ENCODE measurements at regions not wholly inside any gene's neighbourhood (a gene's known extent, or its start where the extent isn't known, plus 50 kb on each side); places are given as distances from the start of the nearest gene placed in this dataset.
A peak's percentile ranks its signal among the peaks of the same experiment; 100 is the strongest.
"Not testable (repeated sequence)": the region's sequence is repeated elsewhere in the genome, so short reads cannot be mapped to it uniquely, and the experiment has no call there.

DNA sequence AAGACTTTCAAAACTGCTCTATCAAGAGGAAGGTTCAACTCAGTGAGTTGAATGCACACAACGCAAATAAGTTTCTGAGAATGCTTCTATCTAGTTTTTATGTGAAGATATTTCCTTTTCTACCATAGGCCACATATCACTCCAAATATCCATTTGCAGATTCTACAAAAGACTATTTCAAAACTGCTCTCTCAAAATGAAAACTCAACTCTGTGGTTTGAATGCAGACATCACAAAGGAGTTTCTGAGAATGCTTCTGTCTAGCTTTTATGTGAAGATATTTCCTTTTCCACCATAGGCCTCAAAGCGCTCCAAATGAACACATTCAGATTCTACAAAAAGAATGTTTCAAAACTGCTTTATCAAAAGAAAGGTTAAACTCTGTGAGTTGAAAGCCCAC, 1093.1 kb upstream of the DEFB115 start:
- not testable (repeated sequence) for DNase-seq (ENCODE audit: low read depth in 2 of 3, low spot score in 1 of 3)

DNA sequence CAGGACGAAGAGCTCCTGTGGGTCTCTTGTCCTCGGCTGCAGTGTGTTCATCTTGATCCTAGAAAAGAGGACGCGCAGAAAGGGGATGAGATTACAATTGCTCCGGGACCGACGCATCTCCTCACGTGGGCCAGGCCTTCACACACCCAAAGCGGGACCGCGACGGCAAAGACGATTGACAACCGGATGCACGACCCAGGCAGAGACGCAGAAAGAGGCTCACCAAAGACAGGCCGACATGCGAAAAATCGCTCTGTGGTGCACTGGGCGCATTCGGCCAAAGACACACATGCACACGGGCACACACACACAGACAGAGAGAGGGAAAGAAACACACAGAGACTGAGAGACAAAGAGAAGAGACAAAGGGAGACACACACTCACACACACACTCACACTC, 1089.9 kb upstream of the DEFB115 start:
- DNase-seq (ENCODE audit: low read depth in 2 of 3, low spot score in 1 of 3), result no peak

DNA sequence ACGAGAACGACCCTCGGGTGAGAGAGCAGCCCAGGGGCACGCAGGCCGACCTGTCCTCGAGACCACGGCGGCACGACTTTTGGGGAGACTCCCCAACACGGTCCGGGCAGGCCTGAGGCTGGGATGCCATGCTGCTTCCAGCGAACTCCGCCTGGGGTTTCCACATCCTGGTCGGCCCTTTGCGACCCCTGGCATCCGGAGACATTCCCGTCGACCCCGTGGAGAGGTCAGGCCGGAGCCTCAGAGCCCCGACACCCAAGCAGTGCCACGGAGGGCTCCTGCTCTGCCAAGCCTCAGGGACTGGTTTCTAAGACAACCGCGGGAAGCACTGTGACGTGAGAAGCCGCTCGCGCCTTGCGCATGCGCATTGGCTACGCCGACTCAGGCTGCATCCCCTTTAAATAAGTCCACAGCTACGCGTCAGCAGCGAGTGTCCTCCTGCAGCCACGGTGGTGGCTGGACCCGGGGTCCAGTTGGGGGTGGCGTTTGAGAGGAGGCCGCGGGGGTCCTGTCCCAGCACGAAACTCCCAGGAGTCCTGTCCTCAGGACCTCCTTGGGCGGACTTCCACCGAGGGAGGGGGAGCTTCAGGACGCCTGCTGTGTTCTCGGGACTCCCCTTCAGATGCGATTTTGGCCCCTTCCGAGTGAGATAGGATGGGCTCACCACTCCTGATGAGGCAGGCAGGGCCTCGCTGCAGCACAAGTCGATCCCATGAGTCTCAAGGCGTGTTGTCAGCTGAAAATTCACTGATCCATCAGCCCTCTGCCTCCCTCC, 1089.3 kb upstream of the DEFB115 start:
- peak in 1 of 3 donors; percentile 18 for DNase-seq (ENCODE audit: low read depth in 2 of 3, low spot score in 1 of 3)

DNA sequence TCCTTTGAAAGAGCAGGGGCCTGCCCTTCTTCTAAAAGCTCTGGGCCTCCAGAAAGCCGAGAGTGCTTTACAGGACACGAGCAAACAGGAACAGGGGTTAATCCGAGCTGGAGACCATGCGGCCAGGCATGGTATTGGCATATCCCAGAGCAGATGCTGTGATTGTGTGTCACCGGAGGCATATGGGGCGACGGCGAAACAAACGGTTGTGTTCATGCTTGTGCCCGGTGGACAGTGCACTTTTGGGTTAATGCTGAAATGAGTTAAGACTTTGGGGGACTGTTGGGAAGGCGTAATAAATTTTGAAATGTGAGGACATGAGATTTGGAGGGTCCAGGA, 1088.7 kb upstream of the DEFB115 start:
- no peak for DNase-seq (ENCODE audit: low read depth in 2 of 3, low spot score in 1 of 3)

DNA sequence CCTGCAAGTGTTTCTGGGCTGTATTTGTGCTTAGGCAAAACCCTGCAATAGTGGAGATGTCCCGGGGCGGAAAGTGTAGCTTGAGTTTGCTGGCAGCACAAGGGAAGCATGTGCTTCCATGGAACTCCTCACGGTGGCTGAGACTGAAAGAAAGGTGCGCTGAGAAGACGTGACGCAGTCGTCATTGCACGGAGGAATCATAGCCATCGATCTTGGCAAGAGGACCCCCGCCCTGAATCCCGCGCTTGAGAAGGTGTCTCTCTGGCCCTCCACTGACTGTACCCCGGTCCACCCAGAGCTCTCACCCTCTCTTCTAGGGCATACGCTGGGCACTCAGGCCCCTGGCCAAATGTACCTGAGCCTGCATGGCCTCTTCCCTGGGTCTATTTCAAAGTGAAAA, 1081.8 kb upstream of the DEFB115 start:
- DNase-seq (ENCODE audit: low read depth in 2 of 3, low spot score in 1 of 3), result no peak

DNA sequence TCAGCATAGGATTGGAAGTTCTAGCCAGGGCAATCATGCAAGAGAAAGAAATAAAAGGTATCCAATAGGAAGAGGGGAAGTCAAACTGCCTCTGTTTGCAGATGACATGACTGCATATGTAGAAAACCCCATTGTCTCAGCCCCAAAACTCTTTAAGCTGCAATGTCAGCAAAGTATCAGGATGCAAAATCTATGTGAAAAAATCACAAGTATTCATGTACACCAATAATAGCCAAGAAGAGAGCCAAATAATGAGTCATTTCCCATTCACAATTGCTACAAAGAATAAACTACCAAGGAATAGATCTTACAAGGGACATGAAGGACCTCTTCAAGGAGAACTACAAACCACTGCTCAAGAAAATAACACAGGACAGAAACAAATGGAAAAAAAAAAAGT, 1074.3 kb upstream of the DEFB115 start:
- DNase-seq (ENCODE audit: low read depth in 2 of 3, low spot score in 1 of 3), result not testable (repeated sequence)

DNA sequence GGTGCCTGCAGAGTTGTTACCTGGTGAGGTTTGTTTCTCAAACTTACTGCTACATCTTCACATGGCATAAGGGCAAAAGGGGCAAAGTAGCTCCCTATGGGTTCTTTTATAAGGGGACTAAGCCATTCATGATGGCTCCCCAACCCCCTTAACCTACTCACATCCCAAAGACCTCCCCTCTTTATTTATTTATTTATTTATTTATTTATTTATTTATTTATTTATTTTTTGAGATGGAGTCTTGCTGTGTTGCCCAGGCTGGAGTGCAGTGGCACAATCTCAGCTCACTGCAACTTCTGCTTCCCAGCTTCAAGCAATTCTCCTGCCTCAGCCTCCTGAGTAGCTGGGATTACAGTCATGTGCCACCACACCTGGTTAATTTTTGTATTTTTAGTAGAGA, 1065.7 kb upstream of the DEFB115 start:
- DNase-seq (ENCODE audit: low read depth in 2 of 3, low spot score in 1 of 3), result not testable (repeated sequence)

DNA sequence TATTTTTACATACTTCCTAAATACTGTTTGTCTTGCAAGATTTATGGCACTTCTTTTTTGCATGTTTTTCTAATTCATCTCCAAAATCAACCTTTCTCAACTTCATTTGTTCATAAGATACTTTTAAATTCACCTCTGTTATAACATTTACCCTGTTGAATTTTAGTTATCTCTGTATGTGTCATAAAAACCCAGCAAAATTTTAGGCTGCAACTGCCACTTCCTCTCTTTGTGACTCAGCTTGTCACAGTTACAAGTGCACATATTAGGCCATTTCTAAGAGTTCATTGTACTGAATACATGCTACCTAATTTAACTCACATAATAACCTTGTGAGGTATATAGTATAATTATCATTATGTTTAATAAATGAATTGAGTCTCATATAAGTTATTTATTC, 1023.0 kb upstream of the DEFB115 start:
- DNase-seq (ENCODE audit: low read depth in 2 of 3, low spot score in 1 of 3), result not testable (repeated sequence)

DNA sequence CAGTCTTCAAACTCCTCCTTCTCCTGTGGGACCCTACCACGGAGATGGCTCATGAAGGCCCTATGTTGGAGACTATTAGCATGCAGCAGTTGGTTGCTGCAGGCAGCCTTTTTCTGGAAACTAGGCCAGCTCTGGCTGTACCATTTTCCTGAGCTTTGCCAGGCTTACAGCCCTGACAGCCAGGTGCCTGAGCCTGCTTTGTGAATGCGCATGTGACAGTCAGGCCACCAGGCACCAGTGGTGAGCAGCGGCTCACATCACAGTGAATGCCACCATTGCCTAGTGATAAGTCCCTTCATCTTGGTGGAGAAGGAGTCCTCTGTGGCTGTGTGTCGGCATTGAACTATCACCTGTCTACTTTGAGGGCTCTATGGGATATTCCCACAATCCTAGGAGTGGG, 982.4 kb upstream of the DEFB115 start:
- DNase-seq (ENCODE audit: low read depth in 2 of 3, low spot score in 1 of 3), result not testable (repeated sequence)

DNA sequence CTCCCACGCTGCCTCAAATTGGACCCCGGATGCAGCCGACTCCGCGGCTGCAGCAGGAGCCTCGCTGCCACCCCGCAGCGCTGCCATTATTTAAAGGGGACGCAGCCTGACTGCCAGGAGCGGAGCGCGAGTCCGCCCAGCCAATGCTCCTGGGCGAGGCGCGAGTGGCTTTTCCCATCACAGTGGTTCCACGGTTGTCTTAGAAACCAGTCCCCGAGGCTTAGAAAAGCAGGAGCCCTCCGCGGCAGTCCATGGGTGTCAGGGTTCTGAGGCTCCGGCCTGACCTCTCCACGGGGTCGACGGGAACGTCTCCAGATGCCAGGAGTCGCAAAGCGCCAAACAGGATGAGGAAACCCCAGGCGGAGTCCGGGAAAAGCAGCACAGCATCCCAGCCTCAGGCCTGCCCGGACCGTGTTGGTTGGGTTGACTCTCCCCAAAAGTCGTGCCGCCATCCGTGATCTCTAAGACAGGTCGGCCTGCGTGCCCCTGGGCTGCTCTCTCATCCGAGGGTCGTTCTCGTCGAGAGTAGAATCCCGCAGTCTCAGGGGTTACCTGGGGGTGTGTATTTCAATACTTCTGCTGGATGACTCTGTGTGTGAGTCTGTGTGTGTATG, 975.8 kb upstream of the DEFB115 start:
- no peak for DNase-seq (ENCODE audit: low read depth in 2 of 3, low spot score in 1 of 3)

DNA sequence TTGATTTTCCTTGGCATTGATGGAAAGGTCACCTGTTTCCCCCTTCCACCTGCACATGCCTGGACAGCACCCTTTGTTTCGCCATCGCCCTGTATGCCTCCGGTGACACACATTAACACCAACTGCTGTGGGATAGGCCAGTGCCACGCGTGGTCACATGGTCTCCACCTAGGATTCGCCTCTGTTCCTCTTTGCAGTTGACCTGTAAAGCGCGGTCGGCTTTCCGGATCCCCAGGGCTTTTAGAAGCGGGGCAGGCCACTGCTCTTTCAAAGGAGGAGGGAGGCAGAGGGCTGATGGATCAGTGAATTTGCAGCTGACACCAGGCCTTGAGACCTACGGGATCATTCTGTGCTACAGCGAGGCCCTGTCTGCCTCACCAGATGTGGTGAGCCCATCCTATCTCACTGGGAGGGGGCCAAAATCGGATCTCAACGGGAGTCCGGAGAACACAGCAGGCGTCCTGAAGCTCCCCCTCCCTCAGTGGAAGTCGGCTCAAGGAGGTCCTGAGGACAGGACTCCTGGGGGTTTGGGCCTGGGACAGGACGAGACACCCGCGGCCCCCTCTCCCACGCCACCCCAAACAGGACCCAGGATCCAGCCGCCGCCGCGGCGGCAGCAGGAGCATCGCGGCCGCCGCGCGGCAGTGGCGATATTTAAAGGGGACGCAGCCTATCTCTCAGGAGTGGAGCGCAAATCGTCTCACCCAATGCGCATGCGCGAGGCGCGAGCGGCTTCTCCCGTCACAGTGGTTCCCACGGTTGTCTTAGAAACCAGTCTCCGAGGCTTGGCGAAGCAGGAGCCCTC, 973.8 kb upstream of the DEFB115 start:
- peak; percentile 21 to 76 (median 76) for DNase-seq (ENCODE audit: low read depth in 2 of 3, low spot score in 1 of 3)

DNA sequence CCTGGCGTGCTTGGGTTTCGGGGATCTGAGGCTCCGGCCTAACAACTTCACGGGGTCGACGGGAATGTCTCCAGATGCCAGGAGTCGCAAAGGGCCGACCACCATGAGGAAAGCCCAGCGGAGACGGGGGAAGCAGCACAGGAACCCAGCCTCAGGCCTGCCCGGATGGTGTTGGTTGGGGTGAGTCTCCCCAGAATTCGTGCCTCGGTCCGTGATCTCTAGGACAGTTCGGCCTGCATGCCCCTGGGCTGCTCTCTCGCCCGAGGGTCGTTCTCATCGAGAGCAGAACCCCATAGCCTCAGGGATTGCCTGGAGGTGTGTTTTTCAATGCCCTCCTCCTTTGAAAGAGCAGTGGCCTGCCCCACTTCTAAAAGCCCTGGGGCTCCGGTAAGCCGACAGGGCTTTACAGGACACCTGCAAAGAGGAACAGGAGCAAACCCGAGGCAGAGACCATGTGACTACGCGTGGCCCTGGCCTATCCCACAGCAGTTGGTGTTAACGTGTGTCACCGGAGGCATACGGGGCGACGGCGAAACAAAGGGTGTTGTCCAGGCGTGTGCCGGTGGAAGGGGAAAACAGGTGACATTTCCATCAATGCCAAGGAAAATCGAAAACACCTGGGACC, 973.1 kb upstream of the DEFB115 start:
- no peak for DNase-seq (ENCODE audit: low read depth in 2 of 3, low spot score in 1 of 3)

DNA sequence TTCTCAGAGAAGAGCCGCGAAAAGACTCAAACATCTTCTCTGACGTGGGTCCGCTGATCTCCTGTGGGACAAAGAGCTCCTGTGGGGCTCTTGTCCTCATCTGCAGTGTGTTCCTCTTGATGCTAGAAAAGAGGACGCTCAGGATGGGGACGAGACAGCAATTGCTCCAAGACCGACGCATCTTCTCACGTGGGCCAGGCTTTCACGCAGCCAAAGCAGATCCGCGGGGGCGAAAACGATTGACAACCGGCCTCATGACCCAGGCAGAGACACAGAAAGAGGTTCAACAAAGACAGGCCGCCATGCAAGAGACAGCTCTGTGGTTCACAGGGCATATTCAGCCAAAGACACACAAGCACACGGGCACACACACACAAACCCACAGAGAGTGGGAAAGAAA, 971.8 kb upstream of the DEFB115 start:
- no peak for DNase-seq (ENCODE audit: low read depth in 2 of 3, low spot score in 1 of 3)

DNA sequence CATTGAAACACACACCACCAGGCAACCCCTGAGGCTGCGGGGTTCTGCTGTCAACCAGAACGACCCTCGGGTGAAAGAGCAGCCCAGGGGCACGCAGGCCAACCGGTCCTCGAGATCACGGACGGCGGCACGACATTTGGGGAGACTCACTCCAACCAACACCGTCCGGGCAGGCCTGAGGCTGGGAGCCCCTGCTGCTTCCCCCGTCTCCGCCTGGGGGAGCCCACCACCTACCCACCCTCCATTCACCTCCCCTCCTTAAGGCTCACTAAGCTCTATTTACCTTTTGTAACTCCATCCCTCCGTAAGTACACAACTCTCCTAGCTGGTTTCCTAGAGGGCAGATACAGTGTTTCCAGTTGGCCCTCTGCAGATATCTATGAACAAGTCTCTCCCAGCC, 971.3 kb upstream of the DEFB115 start:
- no peak for DNase-seq (ENCODE audit: low read depth in 2 of 3, low spot score in 1 of 3)

DNA sequence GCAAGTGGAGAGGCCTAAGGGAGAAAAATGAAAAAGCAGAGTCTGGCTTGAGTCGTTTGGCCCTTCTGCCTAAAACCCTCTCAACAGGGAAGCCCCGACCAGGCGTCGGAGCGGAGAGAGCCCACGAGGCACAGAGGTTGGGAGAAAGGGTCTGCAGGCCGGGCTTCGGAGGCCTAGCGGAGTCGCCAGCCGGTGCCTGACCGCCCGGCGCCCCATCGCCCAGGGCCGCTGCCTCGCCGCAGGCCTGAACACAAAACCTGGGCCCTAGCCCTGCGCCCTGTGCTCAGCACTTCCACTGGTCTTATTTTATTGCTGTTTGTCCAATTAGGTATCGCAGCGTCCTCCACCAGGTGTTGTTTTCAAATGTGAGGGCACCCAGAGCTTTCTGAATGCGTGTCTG, 970.0 kb upstream of the DEFB115 start:
- not testable (repeated sequence) for DNase-seq (ENCODE audit: low read depth in 2 of 3, low spot score in 1 of 3)

DNA sequence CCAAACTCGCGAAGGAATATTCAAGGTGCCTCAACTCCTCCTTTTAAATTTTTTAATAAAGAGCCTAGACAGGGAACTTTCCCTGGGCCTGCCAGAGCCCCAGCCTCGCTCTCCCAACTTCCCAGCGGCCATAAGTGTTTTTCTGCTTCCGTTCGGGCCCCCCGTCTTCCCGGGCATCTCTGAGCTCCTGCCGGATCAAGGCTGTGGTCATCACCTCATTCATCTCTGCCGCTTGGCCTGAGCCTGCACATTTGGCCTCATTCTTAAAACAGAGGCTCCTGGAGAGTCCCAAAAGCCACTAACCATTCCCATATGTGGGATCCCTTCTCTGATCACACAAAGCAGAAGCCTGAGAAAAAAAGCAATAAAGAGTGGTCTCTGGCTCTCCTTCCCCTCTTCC, 969.1 kb upstream of the DEFB115 start:
- DNase-seq (ENCODE audit: low read depth in 2 of 3, low spot score in 1 of 3), result no peak

DNA sequence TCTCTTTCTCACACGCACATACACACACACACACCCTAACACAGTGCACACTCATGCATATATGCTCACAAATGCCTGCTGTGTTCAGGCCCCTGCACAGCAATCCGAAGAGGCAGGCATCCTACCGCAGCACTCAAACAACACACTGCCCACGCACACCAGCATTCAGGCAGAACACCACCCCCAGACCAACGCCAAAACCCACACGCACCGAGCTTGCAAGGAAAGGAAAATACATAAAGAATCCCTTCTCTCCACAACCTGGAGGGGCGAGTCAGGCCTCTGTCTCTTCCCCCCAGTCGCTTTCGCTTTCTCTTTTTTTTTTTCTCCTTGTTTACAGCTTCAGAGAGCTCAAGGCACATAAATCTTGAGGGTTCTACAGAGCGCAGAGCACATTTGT, 968.4 kb upstream of the DEFB115 start:
- not testable (repeated sequence) for DNase-seq (ENCODE audit: low read depth in 2 of 3, low spot score in 1 of 3)

DNA sequence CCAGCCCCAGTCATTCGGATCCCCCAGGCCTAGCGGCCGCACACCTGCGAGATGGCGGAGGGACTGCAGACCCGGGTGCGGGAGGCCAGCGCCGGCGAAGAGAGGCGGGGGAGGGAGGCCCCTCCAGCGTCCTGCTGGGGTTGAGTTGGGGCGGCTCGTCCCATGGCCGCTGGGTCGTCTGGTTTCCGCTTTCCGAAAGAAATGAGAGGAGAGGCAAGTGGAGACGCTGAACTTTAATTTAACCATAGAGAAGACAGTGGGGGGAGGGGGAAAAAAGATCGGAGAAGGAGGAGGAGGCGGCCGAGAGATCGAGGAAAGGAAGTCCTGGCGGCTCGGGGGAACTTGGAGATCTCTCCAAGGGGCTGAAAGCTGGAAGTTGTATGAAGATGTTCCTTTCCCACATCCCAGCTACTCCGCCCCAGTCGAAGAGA, 967.7 kb upstream of the DEFB115 start:
- DNase-seq (ENCODE audit: low read depth in 2 of 3, low spot score in 1 of 3), result not testable (repeated sequence)

DNA sequence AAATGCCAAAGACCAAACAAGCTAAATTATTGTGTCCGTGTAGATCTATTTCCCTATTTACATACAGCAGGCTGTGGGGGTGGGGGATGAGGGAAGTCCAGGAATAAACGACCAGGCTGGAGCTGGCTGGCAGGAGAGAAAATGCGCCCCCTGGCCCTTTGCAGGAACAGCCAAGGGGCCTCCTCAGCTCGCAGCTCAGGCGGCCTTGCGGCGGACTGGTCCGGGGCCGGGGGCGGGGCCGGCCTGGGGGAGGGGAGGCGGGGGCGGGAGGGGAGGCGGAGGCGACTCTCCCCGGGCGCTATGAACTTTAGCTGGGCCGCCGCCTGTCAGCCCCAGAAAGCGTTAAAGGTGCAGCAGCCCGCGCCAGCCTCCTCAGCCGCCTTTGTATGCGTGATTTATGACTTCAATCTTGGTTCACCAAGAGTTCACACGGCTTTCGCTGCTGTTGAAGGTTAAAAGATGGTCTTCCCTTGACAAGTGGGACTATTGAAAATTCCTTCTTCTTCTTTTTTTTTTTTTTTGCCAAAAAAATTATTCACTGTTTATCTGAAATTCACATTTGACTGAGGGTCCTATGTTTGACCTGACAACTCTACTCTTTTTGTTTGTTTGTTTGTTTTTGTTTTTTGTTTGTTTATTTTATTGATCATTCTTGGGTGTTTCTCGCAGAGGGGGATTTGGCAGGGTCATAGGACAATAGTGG, 967.0 kb upstream of the DEFB115 start:
- not testable (repeated sequence) for DNase-seq (ENCODE audit: low read depth in 2 of 3, low spot score in 1 of 3)

DNA sequence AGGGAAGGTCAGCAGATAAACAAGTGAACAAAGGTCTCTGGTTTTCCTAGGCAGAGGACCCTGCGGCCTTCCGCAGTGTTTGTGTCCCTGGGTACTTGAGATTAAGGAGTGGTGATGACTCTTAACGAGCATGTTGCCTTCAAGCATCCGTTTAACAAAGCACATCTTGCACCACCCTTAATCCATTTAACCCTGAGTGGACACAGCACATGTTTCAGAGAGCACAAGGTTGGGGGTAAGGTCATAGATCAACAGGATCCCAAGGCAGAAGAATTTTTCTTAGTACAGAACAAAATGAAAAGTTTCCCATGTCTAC, 966.4 kb upstream of the DEFB115 start:
- not testable (repeated sequence) for DNase-seq (ENCODE audit: low read depth in 2 of 3, low spot score in 1 of 3)

DNA sequence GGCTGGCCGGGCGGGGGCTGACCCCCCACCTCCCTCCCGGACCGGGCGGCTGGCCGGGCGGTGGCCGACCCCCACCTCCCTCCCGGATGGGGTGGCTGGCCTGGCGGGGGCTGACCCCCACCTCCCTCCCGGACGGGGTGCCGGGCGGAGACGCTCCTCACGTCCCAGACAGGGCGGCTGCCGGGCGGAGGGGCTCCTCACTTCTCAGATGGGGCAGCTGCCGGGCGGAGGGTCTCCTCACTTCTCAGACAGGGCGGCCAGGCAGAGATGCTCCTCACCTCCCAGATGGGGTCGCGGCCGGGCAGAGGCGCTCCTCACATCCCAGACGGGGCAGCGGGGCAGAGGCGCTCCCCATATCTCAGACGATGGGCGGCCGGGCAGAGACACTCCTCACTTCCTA, 965.8 kb upstream of the DEFB115 start:
- not testable (repeated sequence) for DNase-seq (ENCODE audit: low read depth in 2 of 3, low spot score in 1 of 3)
